T-cell (primary cell): ENCODE measurements at regions not wholly inside any gene's neighbourhood (a gene's known extent, or its start where the extent isn't known, plus 50 kb on each side); places are given as distances from the start of the nearest gene placed in this dataset.

Source experiments
- ATAC-seq, 4 experiments: fragments of 200-7000 bp in 3 of 4; fragments of 150-1000 bp in 1 of 4; cut with Tn5 transposase; replicated peaks in 1 of 4; 1 replicate in 3 of 4; 2 replicates in 1 of 4; pipeline ENCODE4 v1.10.0; 2021; ENCODE audit warnings: moderate library complexity in 3 of 4, mild to moderate bottlenecking in 2 of 4, moderate number of reproducible peaks in 1 of 4
- CTCF ChIA-PET, 2 donors: fragments of 300-600 bp; sonication (Branson Sonifier 250); formaldehyde crosslinking; loops; one replicate each; lab custom pipeline; 2022; ENCODE audit warnings: antibody characterized with exemption in 2 of 2; lab: Charles Lee
- POLR2A ChIA-PET, 2 donors: fragments of 300-600 bp; sonication (Branson Sonifier 250); formaldehyde crosslinking; loops; one replicate each; lab custom pipeline; 2022; ENCODE audit warnings: antibody characterized with exemption in 2 of 2; lab: Charles Lee
- DNase-seq, 35 experiments: peaks; one replicate each; pipeline versions ENCODE4 v3.0.0 to v3.0.0-alpha.2; 2013 to 2023
- H3K27ac ChIP-seq: one replicate; pipeline ENCODE4 v1.5.1; 2013; ENCODE audit warnings: low read length
- H3K27me3 ChIP-seq, 2 experiments: replicated peaks in 1 of 2; 1 replicate in 1 of 2; 2 replicates in 1 of 2; pipeline versions ENCODE4 v1.6.1 to v1.7.0; 2013; ENCODE audit warnings: low read length in 1 of 2, mixed read lengths in 1 of 2; ENCODE audit not compliant: control insufficient read depth in 2 of 2, insufficient read depth in 2 of 2; ENCODE audit errors: extremely low read depth in 1 of 2
- H3K36me3 ChIP-seq, 2 donors: 1 replicate in 1 of 2; 2 replicates in 1 of 2; pipeline versions ENCODE4 v1.6.1 to v1.7.0; 2013; ENCODE audit warnings: low read length in 1 of 2; ENCODE audit not compliant: control insufficient read depth in 2 of 2, insufficient read depth in 1 of 2; ENCODE audit errors: extremely low read depth in 1 of 2
- H3K4me1 ChIP-seq, 2 experiments: 1 replicate in 1 of 2; 2 replicates in 1 of 2; pipeline versions ENCODE4 v1.6.1 to v1.7.0; 2013; ENCODE audit warnings: low read length in 2 of 2, mixed read lengths in 1 of 2; ENCODE audit not compliant: insufficient read depth in 2 of 2, control insufficient read depth in 1 of 2; ENCODE audit errors: extremely low read depth in 1 of 2
- H3K4me3 ChIP-seq, 2 donors: 1 replicate in 1 of 2; 2 replicates in 1 of 2; pipeline versions ENCODE4 v1.5.1 to v1.7.0; 2013; ENCODE audit warnings: mild to moderate bottlenecking in 2 of 2, low read length in 1 of 2, moderate library complexity in 1 of 2; ENCODE audit not compliant: control insufficient read depth in 1 of 2; ENCODE audit errors: extremely low read depth in 1 of 2
- H3K9me3 ChIP-seq: 2 replicates; pipeline ENCODE4 v1.7.0; 2013
- H3K27ac Mint-ChIP-seq, 2 donors: one replicate each; pipeline ENCODE4 v1.8.0; 2020 to 2021; ENCODE audit warnings: mild to moderate bottlenecking in 2 of 2, mixed read lengths in 2 of 2
- H3K27me3 Mint-ChIP-seq, 2 donors: one replicate each; pipeline ENCODE4 v1.8.0; 2021 to 2022; ENCODE audit warnings: mixed read lengths in 2 of 2
- H3K36me3 Mint-ChIP-seq: one replicate; pipeline ENCODE4 v1.8.0; 2021; ENCODE audit warnings: mixed read lengths
- H3K4me1 Mint-ChIP-seq, 3 donors: one replicate each; pipeline ENCODE4 v1.8.0; 2020 to 2022; ENCODE audit warnings: mixed read lengths in 3 of 3, mild to moderate bottlenecking in 1 of 3
- H3K4me3 Mint-ChIP-seq, 3 donors: one replicate each; pipeline ENCODE4 v1.8.0; 2020 to 2022; ENCODE audit warnings: mild to moderate bottlenecking in 3 of 3, mixed read lengths in 3 of 3, moderate library complexity in 3 of 3
- H3K9me3 Mint-ChIP-seq, 3 donors: one replicate each; pipeline ENCODE4 v1.8.0; 2020 to 2022; ENCODE audit warnings: mixed read lengths in 3 of 3
- WGBS: methylation state at CpG from one replicate; pipeline ENCODE4 v1.1.5; 2013; ENCODE audit warnings: missing lambda C conversion rate; ENCODE audit not compliant: insufficient coverage; 5-methylcytosine and 5-hydroxymethylcytosine counted together

GRCh38 chrX:124239911-124240310, 92.5 kb upstream of the TEX13D start:
- H3K9me3 ChIP-seq = no peaks in the 10 kb centered on the region
- POLR2A ChIA-PET = no interaction called here
- Mint-ChIP-seq H3K9me3 (no peaks in the 10 kb centered on the region), H3K27ac (peak overlapping the region; percentile 12 to 73), H3K4me1 (peaks cover 25 to 45% (median 42%) of the 10 kb centered on the region in 3 donors), H3K4me3 (peak overlapping the region; percentile 39 to 59 (median 53)), H3K36me3 (no peaks in the 10 kb centered on the region), H3K27me3 (peaks cover 0 to 16% of the 10 kb centered on the region in 2 donors)
- CTCF ChIA-PET = interaction anchor here in 1 of 2 donors (0.7 kb wide), 1 partner anchor 22 kb away, joined by 3 read pairs; no protein-coding TSS in a partner anchor
- H3K36me3 ChIP-seq = no peaks in the 10 kb centered on the region
- WGBS = no CpG with 5 or more reads among the region's 6 CpGs
- peak overlapping the region; percentile 38 for H3K27ac ChIP-seq
- H3K27me3 ChIP-seq = no peaks in the 10 kb centered on the region
- ATAC-seq = peak; percentile 31 to 91 (median 41)
- peaks cover 0 to 11% of the 10 kb centered on the region in 2 experiments for H3K4me1 ChIP-seq
- no peak overlapping the region for H3K4me3 ChIP-seq
- peak in 12 of 35 experiments; percentile 3 to 66 (median 20) for DNase-seq

- no peak overlapping the region for H3K27ac ChIP-seq
- POLR2A ChIA-PET = no interaction called here
Observed at GRCh38 chrX:124240422-124240821, 92.0 kb upstream of the TEX13D start.

DNA sequence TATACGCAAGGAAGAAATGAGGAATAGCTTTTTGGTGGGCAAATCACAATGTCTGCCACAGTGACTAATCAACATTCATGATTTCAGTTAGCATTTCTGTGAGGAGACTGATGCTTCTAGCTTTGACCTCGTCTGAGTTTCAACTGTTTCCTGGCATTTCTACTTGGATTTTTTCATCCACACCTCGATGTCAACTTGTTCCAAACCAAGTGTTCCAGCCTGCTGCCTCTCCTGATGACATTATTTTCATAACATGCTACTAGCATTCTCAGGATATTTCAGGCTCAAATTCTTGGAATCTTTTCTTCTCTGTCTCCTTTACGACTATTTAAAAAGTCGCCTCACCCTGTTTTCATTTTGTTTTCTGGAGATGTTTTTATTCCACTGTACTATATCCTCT, 90.3 kb upstream of the TEX13D start:
- Mint-ChIP-seq H3K27ac (no peak overlapping the region), H3K4me1 (peaks cover 21 to 36% (median 26%) of the 10 kb centered on the region in 3 donors), H3K9me3 (no peaks in the 10 kb centered on the region), H3K36me3 (no peaks in the 10 kb centered on the region), H3K4me3 (no peak overlapping the region), H3K27me3 (peaks cover 0 to 16% of the 10 kb centered on the region in 2 donors)
- POLR2A ChIA-PET = no interaction called here
- DNase-seq (no peak), ATAC-seq (no peak)
- H3K27me3 ChIP-seq = no peaks in the 10 kb centered on the region
- no peaks in the 10 kb centered on the region for H3K9me3 ChIP-seq
- no peak overlapping the region for H3K27ac ChIP-seq
- H3K4me3 ChIP-seq = no peak overlapping the region
- WGBS = 25% methylated on average over 1 of the region's 5 CpGs
- peaks cover 0 to 11% of the 10 kb centered on the region in 2 experiments for H3K4me1 ChIP-seq
- no peaks in the 10 kb centered on the region for H3K36me3 ChIP-seq
- CTCF ChIA-PET = no interaction called here

More at GRCh38 chrX:124240422-124240821, 92.0 kb upstream of the TEX13D start:
- CTCF ChIA-PET = no interaction called here
- no peaks in the 10 kb centered on the region for H3K9me3 ChIP-seq
- Mint-ChIP-seq H3K36me3 (no peaks in the 10 kb centered on the region), H3K9me3 (no peaks in the 10 kb centered on the region), H3K4me1 (peaks cover 25 to 43% (median 42%) of the 10 kb centered on the region in 3 donors), H3K4me3 (peak overlapping the region in 2 of 3 donors; percentile 39 to 59), H3K27ac (peak overlapping the region in 1 of 2 donors; percentile 17), H3K27me3 (peaks cover 0 to 16% of the 10 kb centered on the region in 2 donors)
- no peaks in the 10 kb centered on the region for H3K27me3 ChIP-seq
- DNase-seq (no peak), ATAC-seq (no peak)
- H3K4me3 ChIP-seq = no peak overlapping the region
- peaks cover 0 to 11% of the 10 kb centered on the region in 2 experiments for H3K4me1 ChIP-seq
- H3K36me3 ChIP-seq = no peaks in the 10 kb centered on the region

DNA sequence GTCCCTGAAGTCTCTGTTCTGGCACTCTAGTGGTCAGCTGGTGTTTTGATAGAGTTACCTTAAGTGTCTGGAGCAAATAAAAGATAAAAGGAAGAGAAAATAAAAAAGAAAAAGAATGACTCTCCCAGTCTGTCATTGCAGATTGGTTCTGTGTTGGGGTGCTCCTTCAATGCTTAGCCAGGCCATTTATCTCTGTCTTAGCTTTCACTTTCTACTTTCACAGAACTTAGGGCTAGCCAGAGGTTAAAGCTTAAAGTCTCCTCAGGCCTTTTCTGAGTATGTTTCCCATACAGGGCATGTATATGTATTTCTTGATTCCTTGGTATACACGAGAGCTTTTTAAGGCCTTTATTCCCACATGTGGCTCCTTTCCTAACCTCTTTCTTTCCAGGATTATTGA, 83.1 kb upstream of the TEX13D start:
- peaks cover 4 to 6% (median 5%) of the 10 kb centered on the region in 3 donors for H3K9me3 Mint-ChIP-seq
- H3K4me1 Mint-ChIP-seq = peaks cover 0 to 4% (median 0%) of the 10 kb centered on the region in 3 donors
- Histone ChIP-seq H3K9me3 (peaks cover 3% of the 10 kb centered on the region), H3K36me3 (no peaks in the 10 kb centered on the region), H3K27ac (no peak overlapping the region), H3K4me1 (no peaks in the 10 kb centered on the region), H3K27me3 (no peaks in the 10 kb centered on the region), H3K4me3 (no peak overlapping the region)
- H3K36me3 Mint-ChIP-seq = no peaks in the 10 kb centered on the region
- DNase-seq = no peak
- no peak overlapping the region for H3K4me3 Mint-ChIP-seq
- ChIA-PET CTCF (no interaction called here), POLR2A (interaction anchor here in 1 of 2 donors (0.5 kb wide), 1 partner anchor 524 kb away, joined by 3 read pairs; no protein-coding TSS in a partner anchor)
- no peak for ATAC-seq
- WGBS = no CpG with 5 or more reads among the region's 1 CpG
- no peaks in the 10 kb centered on the region for H3K27me3 Mint-ChIP-seq
- H3K27ac Mint-ChIP-seq = no peak overlapping the region

GRCh38 chrX:124250835-124251437, 81.5 kb upstream of the TEX13D start:
- H3K36me3 ChIP-seq = no peaks in the 10 kb centered on the region
- H3K9me3 ChIP-seq = peaks cover 3% of the 10 kb centered on the region
- no peaks in the 10 kb centered on the region for H3K4me1 ChIP-seq
- DNase-seq = no peak
- no peaks in the 10 kb centered on the region for H3K36me3 Mint-ChIP-seq
- H3K9me3 Mint-ChIP-seq = peaks cover 4 to 6% (median 5%) of the 10 kb centered on the region in 3 donors
- H3K27me3 ChIP-seq = no peaks in the 10 kb centered on the region
- ChIA-PET CTCF (no interaction called here), POLR2A (no interaction called here)
- no peak overlapping the region for H3K27ac Mint-ChIP-seq
- H3K4me1 Mint-ChIP-seq = peaks cover 0 to 4% (median 0%) of the 10 kb centered on the region in 3 donors
- H3K27ac ChIP-seq = no peak overlapping the region
- H3K4me3 ChIP-seq = no peak overlapping the region
- H3K4me3 Mint-ChIP-seq = no peak overlapping the region
- no peaks in the 10 kb centered on the region for H3K27me3 Mint-ChIP-seq
- no peak for ATAC-seq

DNA sequence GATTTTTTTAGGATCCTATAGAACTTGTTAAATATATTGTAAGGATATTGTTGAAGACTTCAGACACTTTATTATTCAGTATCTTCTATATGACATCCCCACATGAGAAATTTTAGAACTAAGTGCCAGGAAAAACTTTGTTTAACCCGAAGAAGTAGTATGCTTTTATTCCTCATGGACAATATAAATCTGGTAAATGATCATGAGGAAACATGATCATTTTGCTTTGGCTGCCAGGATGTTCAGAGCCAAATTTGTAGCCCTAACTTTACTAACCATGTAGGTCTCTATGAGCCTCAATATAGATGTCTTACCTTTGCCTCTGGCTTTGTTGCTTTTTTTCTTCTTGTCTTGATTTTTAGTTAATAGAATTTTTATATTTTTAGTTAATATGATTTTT, 77.8 kb upstream of the TEX13D start:
- no peaks in the 10 kb centered on the region for H3K9me3 ChIP-seq
- H3K4me1 Mint-ChIP-seq = no peaks in the 10 kb centered on the region
- no peak for ATAC-seq
- no peak overlapping the region for H3K27ac Mint-ChIP-seq
- H3K4me3 Mint-ChIP-seq = no peak overlapping the region
- no peak overlapping the region for H3K4me3 ChIP-seq
- H3K27me3 ChIP-seq = no peaks in the 10 kb centered on the region
- no peak for DNase-seq
- peaks cover 0 to 3% of the 10 kb centered on the region in 2 donors for H3K27me3 Mint-ChIP-seq
- no peaks in the 10 kb centered on the region for H3K36me3 Mint-ChIP-seq
- peaks cover 0 to 2% of the 10 kb centered on the region in 2 experiments for H3K4me1 ChIP-seq
- no peaks in the 10 kb centered on the region for H3K36me3 ChIP-seq
- H3K27ac ChIP-seq = no peak overlapping the region
- WGBS = no CpG with 5 or more reads among the region's 1 CpG
- ChIA-PET CTCF (no interaction called here), POLR2A (no interaction called here)
- H3K9me3 Mint-ChIP-seq = no peaks in the 10 kb centered on the region
